ENCODE measurements at regions not wholly inside any gene's neighbourhood (a gene's known extent, or its start where the extent isn't known, plus 50 kb on each side); places are given as distances from the start of the nearest gene placed in this dataset.

GRCh38 chr20:55714082-55714481, 291.2 kb downstream of the CBLN4 start:
- Histone ChIP-seq H3K4me1 (replicated peaks in 1 of 2) (no peaks in the 10 kb centered on the region), H3K36me3 (replicated peaks in 1 of 2) (no peaks in the 10 kb centered on the region), H3K27me3 (no peaks in the 10 kb centered on the region), H3K9me3 (replicated peaks in 1 of 3) (no peaks in the 10 kb centered on the region), H3K27ac (no peak overlapping the region), H3K4me3 (no peak overlapping the region)
- intact Hi-C loops (cut with DNase I): no loop called here
- no peak for TF ChIP-seq POLR2A (IDR thresholded peaks at IDR 0.05)
- no peak for TF ChIP-seq CTCF (IDR thresholded peaks at IDR 0.05)
- DNase-seq: no peak

GRCh38 chr20:55704458-55704857, 300.9 kb downstream of the CBLN4 start:
- 50 to 74% (median 54%) methylated on average over 3 of the region's 3 CpGs for WGBS, 4 donors
- H3K4me3 ChIP-seq: no peak overlapping the region
- TF ChIP-seq CTCF (IDR thresholded peaks at IDR 0.05) (no peak), POLR2A (IDR thresholded peaks at IDR 0.05) (no peak)

GRCh38 chr20:55701467-55701866, 303.9 kb downstream of the CBLN4 start:
- intact Hi-C loops (cut with DNase I): no loop called here
- WGBS, 4 donors: 60 to 71% (median 61%) methylated on average over 3 of the region's 3 CpGs

More at GRCh38 chr20:55704458-55704857, 300.9 kb downstream of the CBLN4 start:
- intact Hi-C loops (cut with DNase I): no loop called here
- H3K4me1 ChIP-seq (replicated peaks in 1 of 2): no peaks in the 10 kb centered on the region
- no peaks in the 10 kb centered on the region for H3K9me3 ChIP-seq (replicated peaks in 1 of 3)
- DNase-seq: no peak
- no peaks in the 10 kb centered on the region for H3K27me3 ChIP-seq
- H3K27ac ChIP-seq: no peak overlapping the region
- H3K36me3 ChIP-seq (replicated peaks in 1 of 2): no peaks in the 10 kb centered on the region

GRCh38 chr20:55696520-55696919, 308.8 kb downstream of the CBLN4 start:
- H3K27ac ChIP-seq: no peak overlapping the region
- TF ChIP-seq POLR2A (IDR thresholded peaks at IDR 0.05): no peak
- TF ChIP-seq CTCF (IDR thresholded peaks at IDR 0.05): no peak
- no peaks in the 10 kb centered on the region for H3K9me3 ChIP-seq (replicated peaks in 1 of 3)
- WGBS, 4 donors: 31 to 50% (median 44%) methylated on average over 1 of the region's 1 CpG
- DNase-seq: no peak
- intact Hi-C loops (cut with DNase I): no loop called here
- no peaks in the 10 kb centered on the region for H3K4me1 ChIP-seq (replicated peaks in 1 of 2)
- H3K27me3 ChIP-seq: no peaks in the 10 kb centered on the region
- H3K36me3 ChIP-seq (replicated peaks in 1 of 2): no peaks in the 10 kb centered on the region
- no peak overlapping the region for H3K4me3 ChIP-seq

More at GRCh38 chr20:55701467-55701866, 303.9 kb downstream of the CBLN4 start:
- Histone ChIP-seq H3K36me3 (replicated peaks in 1 of 2) (no peaks in the 10 kb centered on the region), H3K9me3 (replicated peaks in 1 of 3) (no peaks in the 10 kb centered on the region), H3K4me3 (no peak overlapping the region), H3K27me3 (no peaks in the 10 kb centered on the region), H3K4me1 (replicated peaks in 1 of 2) (no peaks in the 10 kb centered on the region), H3K27ac (no peak overlapping the region)
- TF ChIP-seq POLR2A (IDR thresholded peaks at IDR 0.05) (no peak), CTCF (IDR thresholded peaks at IDR 0.05) (no peak)
- no peak for DNase-seq
